K562 (cell line): ENCODE measurements at regions not wholly inside any gene's neighbourhood (a gene's known extent, or its start where the extent isn't known, plus 50 kb on each side); places are given as distances from the start of the nearest gene placed in this dataset.

Source experiments
- CBX3 ChIP-seq, 2 experiments: IDR thresholded peaks; 1 replicate in 1 of 2; 2 replicates in 1 of 2; pipeline ENCODE4 v1.6.1; 2012; ENCODE audit warnings: inconsistent platforms in 2 of 2, low read length in 2 of 2, borderline replicate concordance in 1 of 2, control low read depth in 1 of 2
- EZH2 ChIP-seq: IDR thresholded peaks from 2 replicates; pipeline ENCODE4 v1.6.1; 2012; ENCODE audit warnings: low read depth, mild to moderate bottlenecking, inconsistent platforms, low read length, borderline replicate concordance
- FOXO4 ChIP-seq: fragments of 450-650 bp; formaldehyde crosslinking; IDR thresholded peaks from 2 replicates; pipeline ENCODE4 v1.4.0; 2020; ENCODE audit warnings: mild to moderate bottlenecking, moderate library complexity
- LEF1 ChIP-seq: fragments of 450-650 bp; IDR thresholded peaks from 2 replicates; pipeline ENCODE4 v1.6.1; 2016; ENCODE audit warnings: mild to moderate bottlenecking
- NRF1 ChIP-seq, 2 experiments: fragments of 450-650 bp; IDR thresholded peaks in 1 of 2; conservative IDR thresholded peaks in 1 of 2; 2 replicates each; pipeline ENCODE4 v1.6.1; 2014; ENCODE audit warnings: mild to moderate bottlenecking in 2 of 2
- PCBP2 ChIP-seq: fragments of 200-400 bp; formaldehyde crosslinking; IDR thresholded peaks from 2 replicates; pipeline ENCODE4 v1.6.1; 2018; ENCODE audit warnings: low read length, low read depth, mild to moderate bottlenecking, moderate library complexity; ENCODE audit not compliant: poor library complexity, severe bottlenecking
- PHF8 ChIP-seq: fragments of 200-600 bp; sonication (generic); IDR thresholded peaks from 2 replicates; pipeline ENCODE4 v1.6.1; 2012; ENCODE audit warnings: mixed run types, mild to moderate bottlenecking, inconsistent platforms, low read length, moderate library complexity, borderline replicate concordance
- POU5F1 ChIP-seq: fragments of 150-350 bp; IDR thresholded peaks from 2 replicates; pipeline ENCODE4 v1.6.1; 2014; ENCODE audit warnings: borderline replicate concordance, low read length, low read depth, mild to moderate bottlenecking; ENCODE audit not compliant: partially characterized antibody
- PRMT5 ChIP-seq: sonication (generic); formaldehyde crosslinking; IDR thresholded peaks from 2 replicates; pipeline ENCODE4 v1.5.0; 2020; ENCODE audit warnings: missing genetic modification reagents
- ZKSCAN3 ChIP-seq: fragments of 250-450 bp; sonication (Bioruptor Pico); IDR thresholded peaks from 2 replicates; pipeline ENCODE4 v1.4.0; 2020
- TF ChIP-seq, protein P1 (sequence below): fragments of 250-450 bp; sonication (Bioruptor Pico); IDR thresholded peaks from 2 replicates; pipeline ENCODE4 v1.8.0; 2022; ENCODE audit warnings: inconsistent platforms, mild to moderate bottlenecking, moderate library complexity, borderline replicate concordance

DNA sequence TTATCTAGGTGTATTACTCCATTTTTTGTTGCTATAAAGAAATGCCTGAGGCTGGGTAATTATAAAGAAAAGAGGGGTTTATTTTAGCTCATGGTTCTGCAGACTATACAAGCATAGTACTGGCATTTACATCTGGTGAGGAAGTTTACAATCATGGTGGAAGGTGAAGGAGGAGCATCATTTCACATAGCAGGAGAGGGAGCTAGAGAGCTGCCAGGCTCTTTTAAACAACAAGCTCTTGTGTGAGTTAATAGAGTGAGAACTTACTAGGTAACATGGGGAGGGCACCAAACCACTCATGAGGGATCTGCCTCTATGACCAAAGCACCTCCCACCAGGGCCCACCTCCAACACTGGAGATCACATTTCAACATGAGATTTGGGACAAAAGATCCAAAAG, 221.7 kb upstream of the GPC6 start (continued):
- TF ChIP-seq FOXO4 (no peak), PRMT5 (no peak), LEF1 (no peak), PHF8 (no peak), EZH2 (no peak), NRF1 (conservative IDR thresholded peaks at IDR 0.05 in 1 of 2, IDR thresholded peaks at IDR 0.05 in 1 of 2) (no peak), CBX3 (IDR thresholded peaks at IDR 0.05; ENCODE audit: borderline replicate concordance in 1 of 2, low read length in 2 of 2) (no peak), PCBP2 (no peak), ZKSCAN3 (CRISPR knock-in tag) (no peak), POU5F1 (no peak)
- TF ChIP-seq, protein P1, sequence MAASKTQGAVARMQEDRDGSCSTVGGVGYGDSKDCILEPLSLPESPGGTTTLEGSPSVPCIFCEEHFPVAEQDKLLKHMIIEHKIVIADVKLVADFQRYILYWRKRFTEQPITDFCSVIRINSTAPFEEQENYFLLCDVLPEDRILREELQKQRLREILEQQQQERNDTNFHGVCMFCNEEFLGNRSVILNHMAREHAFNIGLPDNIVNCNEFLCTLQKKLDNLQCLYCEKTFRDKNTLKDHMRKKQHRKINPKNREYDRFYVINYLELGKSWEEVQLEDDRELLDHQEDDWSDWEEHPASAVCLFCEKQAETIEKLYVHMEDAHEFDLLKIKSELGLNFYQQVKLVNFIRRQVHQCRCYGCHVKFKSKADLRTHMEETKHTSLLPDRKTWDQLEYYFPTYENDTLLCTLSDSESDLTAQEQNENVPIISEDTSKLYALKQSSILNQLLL (CRISPR knock-in tag), result no peak
